GM18870 (cell line): ENCODE measurements at regions not wholly inside any gene's neighbourhood (a gene's known extent, or its start where the extent isn't known, plus 50 kb on each side); places are given as distances from the start of the nearest gene placed in this dataset.

Source experiments
- ATAC-seq: cut with Tn5 transposase; IDR thresholded peaks from one replicate; pipeline ENCODE4 v1.9.1; 2021; ENCODE audit warnings: moderate library complexity; ENCODE audit not compliant: unreplicated experiment

GRCh38 chr5:107266100-107266499, 404.6 kb downstream of the EFNA5 start:
- no peak for ATAC-seq

GRCh38 chr5:107265193-107265592, 405.5 kb downstream of the EFNA5 start:
- no peak for ATAC-seq

- ATAC-seq: peak; percentile 74
Measured at GRCh38 chr5:107263387-107264018, 407.2 kb downstream of the EFNA5 start.

- peak; percentile 93 for ATAC-seq
Measured at GRCh38 chr5:107257885-107258520, 412.7 kb downstream of the EFNA5 start.

GRCh38 chr5:107254902-107255234, 415.9 kb downstream of the EFNA5 start:
- ATAC-seq: no peak

GRCh38 chr5:107254214-107254901, 416.4 kb downstream of the EFNA5 start:
- no peak for ATAC-seq

- ATAC-seq: no peak
Measured at GRCh38 chr5:107253246-107253645, 417.5 kb downstream of the EFNA5 start.

- ATAC-seq: no peak
Measured at GRCh38 chr5:107251151-107251550, 419.6 kb downstream of the EFNA5 start.

GRCh38 chr5:107248066-107248695, 422.6 kb downstream of the EFNA5 start:
- no peak for ATAC-seq

- ATAC-seq: no peak
Measured at GRCh38 chr5:107247427-107247826, 423.3 kb downstream of the EFNA5 start.

GRCh38 chr5:107243220-107243579, 427.5 kb downstream of the EFNA5 start:
- ATAC-seq: no peak

- no peak for ATAC-seq
Measured at GRCh38 chr5:107242411-107243219, 428.1 kb downstream of the EFNA5 start.

GRCh38 chr5:107241841-107242240, 428.9 kb downstream of the EFNA5 start:
- no peak for ATAC-seq

- ATAC-seq: no peak
Measured at GRCh38 chr5:107235167-107235566, 435.6 kb downstream of the EFNA5 start.

GRCh38 chr5:107232788-107233187, 437.9 kb downstream of the EFNA5 start:
- no peak for ATAC-seq

GRCh38 chr5:107232293-107232692, 438.4 kb downstream of the EFNA5 start:
- ATAC-seq: no peak

GRCh38 chr5:107231191-107231590, 439.5 kb downstream of the EFNA5 start:
- ATAC-seq: no peak

GRCh38 chr5:107230367-107230766, 440.4 kb downstream of the EFNA5 start:
- ATAC-seq: no peak

- ATAC-seq: no peak
Measured at GRCh38 chr5:107228226-107228625, 442.5 kb downstream of the EFNA5 start.

- ATAC-seq: no peak
Measured at GRCh38 chr5:107224272-107224671, 446.5 kb downstream of the EFNA5 start.

- no peak for ATAC-seq
Measured at GRCh38 chr5:107223066-107223465, 447.7 kb downstream of the EFNA5 start.
